HG03575 (cell line): ENCODE measurements at regions not wholly inside any gene's neighbourhood (a gene's known extent, or its start where the extent isn't known, plus 50 kb on each side); places are given as distances from the start of the nearest gene placed in this dataset.
"Not testable (repeated sequence)": the region's sequence is repeated elsewhere in the genome, so short reads cannot be mapped to it uniquely, and the experiment has no call there.

Source experiments
- ATAC-seq: cut with Tn5 transposase; IDR thresholded peaks from one replicate; pipeline ENCODE4 v1.9.1; 2021; ENCODE audit not compliant: unreplicated experiment, insufficient number of reproducible peaks, low FRiP score; ENCODE audit errors: extremely low read depth

- no peak for ATAC-seq
These were observed 1632.0 kb downstream of the PCDH9 start for GRCh38 chr13:65597839-65598818.

DNA sequence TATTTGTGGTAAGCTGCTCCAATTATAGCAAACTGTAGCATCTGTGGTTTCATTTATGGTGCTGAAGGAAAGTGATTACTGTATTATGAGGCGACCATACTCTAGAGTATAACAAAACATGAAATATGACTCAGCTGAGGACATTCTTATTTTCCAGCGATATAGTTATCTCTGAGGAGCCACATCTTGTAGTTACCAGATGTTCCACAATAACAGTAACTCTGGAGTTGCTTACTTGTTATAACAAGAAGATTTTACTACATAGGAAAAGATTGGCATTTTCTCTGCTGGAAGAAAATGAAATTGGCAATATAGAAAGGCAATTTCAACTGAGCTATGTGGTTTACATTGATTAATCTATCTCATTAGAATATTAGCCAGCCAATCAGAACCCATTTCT, 1634.2 kb downstream of the PCDH9 start:
- no peak for ATAC-seq

GRCh38 chr13:65594298-65594781, 1635.8 kb downstream of the PCDH9 start:
- no peak for ATAC-seq

- no peak for ATAC-seq
These were observed 1636.8 kb downstream of the PCDH9 start for GRCh38 chr13:65593298-65593874.

- ATAC-seq = no peak
These were observed 1637.4 kb downstream of the PCDH9 start for GRCh38 chr13:65592731-65593130.

DNA sequence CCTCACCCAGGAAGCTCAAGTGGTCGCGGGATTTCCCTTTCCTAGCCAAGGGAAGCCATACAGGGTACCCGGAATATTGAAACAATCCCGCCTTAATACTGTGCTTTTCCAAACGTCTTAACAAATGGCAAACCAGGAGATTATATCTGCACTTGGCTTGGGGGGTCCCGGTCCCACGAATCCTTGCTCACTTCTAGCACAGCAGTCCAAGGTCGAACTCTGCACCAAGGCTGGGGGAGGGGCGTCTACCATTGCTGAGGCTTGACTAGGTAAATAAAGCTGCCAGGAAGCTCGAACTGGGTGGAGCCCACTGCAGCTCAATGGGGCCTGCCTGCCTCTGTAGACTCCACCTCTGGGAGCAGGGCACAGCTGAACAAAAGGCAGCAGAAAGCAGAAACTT, 1644.8 kb downstream of the PCDH9 start:
- no peak for ATAC-seq

DNA sequence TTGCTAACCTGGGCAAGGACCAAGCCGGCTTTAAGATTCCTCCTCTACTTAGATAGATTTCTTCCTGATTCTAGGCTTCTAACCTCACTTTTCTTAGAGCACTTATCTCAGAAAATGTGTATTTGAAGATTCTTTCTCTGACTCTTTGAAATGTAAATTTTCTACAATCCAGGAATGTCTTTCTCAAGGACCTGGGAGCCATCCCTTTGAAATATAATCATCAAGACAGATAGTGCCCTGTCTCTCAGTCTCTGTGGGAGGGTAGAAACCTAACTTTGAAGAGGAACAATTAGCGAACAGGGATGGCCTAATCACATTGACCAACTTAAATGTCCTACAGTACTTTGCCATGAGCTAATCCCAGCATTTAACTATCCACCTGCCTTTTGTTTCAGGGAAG, 1646.0 kb downstream of the PCDH9 start:
- no peak for ATAC-seq

- no peak for ATAC-seq
These were observed 1648.0 kb downstream of the PCDH9 start for GRCh38 chr13:65582160-65582559.

DNA sequence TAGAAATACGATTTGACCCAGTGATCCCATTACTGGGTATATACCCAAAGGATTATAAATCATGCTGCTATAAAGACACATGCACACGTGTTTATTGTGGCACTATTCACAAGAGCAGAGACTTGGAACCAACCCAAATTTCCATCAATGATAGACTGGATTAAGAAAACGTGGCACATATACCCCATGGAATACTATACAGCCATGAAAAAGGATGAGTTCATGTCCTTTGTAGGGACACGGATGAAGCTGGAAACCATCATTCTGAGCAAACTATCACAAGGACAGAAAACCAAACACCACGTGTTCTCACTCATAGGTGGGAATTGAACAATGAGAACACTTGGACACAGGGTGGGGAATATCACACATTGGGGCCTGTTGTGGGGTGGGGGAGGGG, 1665.6 kb downstream of the PCDH9 start:
- not testable (repeated sequence) for ATAC-seq

DNA sequence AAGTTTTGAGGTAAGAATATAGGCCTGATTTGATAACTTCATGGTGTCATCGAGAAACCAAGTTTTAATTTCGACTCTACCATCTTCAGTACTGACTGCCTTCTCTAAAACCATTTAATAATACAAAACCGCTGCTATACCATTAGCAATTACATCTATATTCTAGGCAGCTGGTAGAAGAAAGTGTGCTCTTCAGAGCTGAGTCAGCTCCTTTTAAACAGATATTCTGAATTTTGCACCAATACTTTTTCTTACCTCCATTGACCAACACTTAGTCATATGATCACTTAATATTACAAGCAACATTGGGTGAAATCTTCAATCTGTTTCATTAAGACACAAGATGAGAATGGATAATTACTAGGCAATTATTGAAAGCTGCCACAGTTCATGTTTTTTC, 1667.8 kb downstream of the PCDH9 start:
- no peak for ATAC-seq

DNA sequence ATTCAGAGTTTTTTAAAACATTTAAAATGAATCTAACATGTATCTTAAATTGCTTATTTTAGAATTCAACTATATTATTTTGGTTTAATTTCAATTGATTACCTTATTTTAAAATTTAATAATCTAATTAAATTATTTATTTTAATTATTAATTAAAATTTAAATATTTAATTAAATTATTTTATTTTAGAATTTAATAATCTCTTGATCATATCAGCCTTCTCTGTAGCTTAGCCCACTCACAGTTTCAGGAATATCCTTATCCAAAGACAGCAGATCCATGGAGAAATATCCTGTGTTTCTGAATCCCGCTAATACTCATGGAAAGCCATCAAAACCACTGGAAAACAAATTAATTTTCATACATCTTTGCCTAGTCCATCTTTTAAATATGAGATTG, 1669.2 kb downstream of the PCDH9 start:
- ATAC-seq = no peak

- ATAC-seq = no peak
These were observed 1674.2 kb downstream of the PCDH9 start for GRCh38 chr13:65555962-65556361.

DNA sequence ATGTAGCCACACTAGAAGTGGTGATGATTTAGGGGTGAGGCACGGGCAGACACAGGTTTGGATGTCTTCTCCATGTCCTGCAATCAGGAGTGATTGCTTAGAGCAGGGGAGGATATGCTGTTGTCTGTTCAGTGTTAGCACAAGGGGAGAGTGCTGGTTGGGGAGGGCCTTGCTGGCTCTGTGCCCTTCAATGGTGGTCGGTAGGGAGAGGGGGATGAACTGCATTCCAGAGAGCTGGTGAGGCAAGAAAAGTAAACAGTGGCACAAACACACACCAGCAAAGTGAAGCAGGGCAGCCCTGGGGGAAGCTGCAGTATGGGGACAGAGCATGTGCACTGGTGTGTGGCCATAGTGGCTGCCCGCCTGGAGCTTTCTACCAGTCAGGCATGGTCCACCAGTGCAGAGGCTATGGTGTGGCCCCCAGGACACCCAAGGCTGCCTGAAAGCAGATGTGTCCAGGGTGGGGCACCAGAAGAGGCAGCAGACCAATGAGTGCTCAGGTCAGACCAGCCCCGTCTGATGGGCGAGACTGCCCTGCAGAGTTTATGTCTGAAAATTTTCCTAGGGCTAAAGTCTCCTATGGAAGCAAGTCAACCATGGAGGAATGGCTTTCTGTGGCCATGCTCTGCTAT, 1676.9 kb downstream of the PCDH9 start:
- ATAC-seq = no peak

DNA sequence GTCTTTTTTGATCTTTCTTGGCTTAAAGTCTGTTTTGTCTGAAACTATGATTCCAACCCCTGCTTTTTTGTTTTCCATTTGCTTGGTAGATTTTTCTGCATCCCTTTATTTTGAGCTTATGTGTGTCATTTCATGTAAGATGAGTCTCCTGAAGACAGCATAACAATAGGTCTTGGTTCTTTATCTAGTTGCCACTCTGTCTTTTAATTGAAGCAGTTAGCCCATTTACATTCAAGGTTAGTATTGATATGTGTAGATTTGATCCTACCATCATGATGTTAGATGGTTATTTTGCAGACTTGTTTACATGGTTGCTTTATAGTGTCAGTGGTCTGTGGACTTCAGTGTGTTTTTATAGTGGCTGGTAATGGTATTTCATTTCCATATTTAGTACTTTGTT, 1678.9 kb downstream of the PCDH9 start:
- ATAC-seq = no peak

- no peak for ATAC-seq
These were observed 1690.0 kb downstream of the PCDH9 start for GRCh38 chr13:65540175-65540574.

DNA sequence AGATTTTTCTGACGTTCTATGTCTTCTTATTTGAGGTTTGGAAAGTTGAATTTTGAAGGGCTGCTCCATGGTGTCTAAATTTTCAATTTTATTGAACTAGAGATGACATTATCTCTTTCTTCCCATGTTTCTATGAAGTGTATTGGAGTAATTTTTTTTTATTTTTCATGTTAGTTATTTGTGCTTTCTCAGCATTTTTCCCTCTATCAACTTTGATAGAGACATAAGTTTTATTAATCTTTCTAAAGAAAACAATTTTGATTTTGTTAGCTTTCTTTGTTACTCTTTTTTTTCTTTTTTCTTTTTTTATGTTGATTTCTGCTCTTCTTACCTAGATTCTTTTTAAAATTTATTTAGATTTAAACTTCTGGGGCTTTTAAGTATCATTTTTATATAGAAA, 1694.8 kb downstream of the PCDH9 start:
- no peak for ATAC-seq

- ATAC-seq = no peak
These were observed 1697.9 kb downstream of the PCDH9 start for GRCh38 chr13:65532231-65532630.

DNA sequence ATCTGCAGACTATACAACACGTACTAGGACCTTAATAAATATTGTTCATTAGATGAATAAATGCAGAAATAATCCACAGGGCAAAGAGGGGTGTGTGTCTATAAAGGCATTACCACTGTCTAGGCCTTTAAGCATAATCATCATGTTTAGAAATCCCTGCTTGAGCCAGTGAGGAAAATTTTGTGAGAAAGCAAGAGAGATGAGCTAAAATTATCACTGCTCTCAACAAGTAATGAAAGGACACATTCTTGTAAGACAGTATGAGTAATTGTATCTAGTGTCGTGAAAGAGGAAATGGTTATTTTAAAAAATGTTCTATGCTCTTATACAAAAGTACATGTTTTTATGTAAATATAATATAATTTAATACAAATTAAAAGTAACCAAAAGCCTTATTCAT, 1699.4 kb downstream of the PCDH9 start:
- no peak for ATAC-seq

DNA sequence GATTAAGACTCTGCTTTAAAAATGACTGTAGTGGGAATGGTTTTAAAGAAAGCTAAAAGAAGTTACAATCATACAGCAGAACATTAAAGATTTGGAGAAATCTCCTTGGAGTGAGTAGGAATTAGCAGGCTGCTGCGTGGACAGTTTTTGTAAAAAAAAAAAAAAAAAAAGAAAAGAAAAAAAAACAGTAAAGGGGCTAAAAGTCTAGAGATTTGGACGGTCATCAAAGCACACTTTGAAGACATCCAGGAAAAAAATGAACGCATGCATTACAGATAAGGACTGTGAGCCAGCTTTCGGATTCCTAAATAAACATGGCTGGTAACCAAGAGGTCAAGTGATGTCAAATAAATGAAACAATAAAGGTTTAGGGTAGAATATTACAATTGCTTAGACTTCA, 1700.6 kb downstream of the PCDH9 start:
- ATAC-seq = no peak

DNA sequence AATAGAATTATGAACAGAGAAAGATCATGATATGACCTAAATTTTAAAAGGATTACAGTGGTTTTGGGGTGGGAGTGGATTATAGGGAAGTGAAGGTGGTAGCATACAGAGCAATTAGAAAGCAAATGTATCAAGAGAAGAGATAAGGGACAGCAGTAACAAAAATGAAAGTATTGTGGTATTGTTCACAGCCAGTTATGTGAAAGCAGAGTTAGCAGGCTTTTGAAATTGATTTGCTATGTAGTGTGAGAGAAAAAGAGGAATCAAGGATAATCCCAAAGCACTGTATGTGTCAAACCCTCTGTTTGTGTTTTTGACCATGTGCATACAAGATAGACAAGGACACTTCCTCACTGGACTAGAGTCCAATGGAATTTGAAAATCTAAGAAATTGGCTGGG, 1721.4 kb downstream of the PCDH9 start:
- ATAC-seq = no peak
